Frontal cortex (tissue), 3 donors: ENCODE measurements at regions not wholly inside any gene's neighbourhood (a gene's known extent, or its start where the extent isn't known, plus 50 kb on each side); places are given as distances from the start of the nearest gene placed in this dataset.

Experiments
- DNase-seq, 2 donors: peaks; one replicate each; pipeline ENCODE4 v3.0.0; 2012; ENCODE audit warnings: low spot score in 2 of 2
- FAIRE-seq: peaks from 2 replicates; lab custom pipeline; 2012; peaks lifted over from hg19 to GRCh38; lab: Jason Lieb, UNC
- donor health status: control.
- donor health status: control.
- donor health status: control.

- no peak for FAIRE-seq
- DNase-seq = no peak
Measured at GRCh38 chr2:120826260-120826648, 90.6 kb downstream of the GLI2 start.

GRCh38 chr2:120826716-120827410, 91.2 kb downstream of the GLI2 start:
- no peak for FAIRE-seq
- no peak for DNase-seq

GRCh38 chr2:120828066-120828465, 92.4 kb downstream of the GLI2 start:
- FAIRE-seq (no peak), DNase-seq (no peak)

- no peak for FAIRE-seq
Measured at GRCh38 chr2:120828829-120829632, 93.4 kb downstream of the GLI2 start.

GRCh38 chr2:120829633-120830025, 94.0 kb downstream of the GLI2 start:
- DNase-seq = no peak
- no peak for FAIRE-seq

More at GRCh38 chr2:120828829-120829632, 93.4 kb downstream of the GLI2 start:
- no peak for DNase-seq

GRCh38 chr2:120830096-120830830, 94.6 kb downstream of the GLI2 start:
- FAIRE-seq = no peak
- no peak for DNase-seq

- DNase-seq (no peak), FAIRE-seq (no peak)
Measured at GRCh38 chr2:120831086-120831485, 95.4 kb downstream of the GLI2 start.

GRCh38 chr2:120831891-120832290, 96.2 kb downstream of the GLI2 start:
- FAIRE-seq (no peak), DNase-seq (no peak)

- no peak for FAIRE-seq
- no peak for DNase-seq
Measured at GRCh38 chr2:120832296-120833070, 96.8 kb downstream of the GLI2 start.

GRCh38 chr2:120833127-120833675, 97.5 kb downstream of the GLI2 start:
- no peak for DNase-seq

GRCh38 chr2:120834206-120834605, 98.5 kb downstream of the GLI2 start:
- FAIRE-seq (no peak), DNase-seq (no peak)

More at GRCh38 chr2:120833127-120833675, 97.5 kb downstream of the GLI2 start:
- no peak for FAIRE-seq

- no peak for DNase-seq
- no peak for FAIRE-seq
Measured at GRCh38 chr2:120836281-120836680, 100.6 kb downstream of the GLI2 start.

- FAIRE-seq (no peak), DNase-seq (no peak)
Measured at GRCh38 chr2:120840795-120841487, 105.3 kb downstream of the GLI2 start.

- FAIRE-seq (no peak), DNase-seq (no peak)
Measured at GRCh38 chr2:120842456-120843439, 107.1 kb downstream of the GLI2 start.

- no peak for FAIRE-seq
- no peak for DNase-seq
Measured at GRCh38 chr2:120844070-120844738, 108.5 kb downstream of the GLI2 start.

- no peak for FAIRE-seq
- no peak for DNase-seq
Measured at GRCh38 chr2:120845277-120845676, 109.6 kb downstream of the GLI2 start.

- FAIRE-seq (no peak), DNase-seq (no peak)
Measured at GRCh38 chr2:120846406-120847095, 110.9 kb downstream of the GLI2 start.
